ENCODE measurements at regions not wholly inside any gene's neighbourhood (a gene's known extent, or its start where the extent isn't known, plus 50 kb on each side); places are given as distances from the start of the nearest gene placed in this dataset.

GRCh38 chr2:138994502-138994901, 214.3 kb upstream of the NXPH2 start:
- no peak for DNase-seq

- DNase-seq = no peak
These were observed 205.7 kb upstream of the NXPH2 start for GRCh38 chr2:138985881-138986280.

GRCh38 chr2:138979131-138979785, 199.1 kb upstream of the NXPH2 start:
- DNase-seq = no peak

GRCh38 chr2:138974651-138975050, 194.5 kb upstream of the NXPH2 start:
- DNase-seq = no peak

GRCh38 chr2:138964418-138964817, 184.2 kb upstream of the NXPH2 start:
- DNase-seq = no peak

- no peak for DNase-seq
These were observed 182.5 kb upstream of the NXPH2 start for GRCh38 chr2:138962686-138963085.

GRCh38 chr2:138960191-138960590, 180.0 kb upstream of the NXPH2 start:
- no peak for DNase-seq

GRCh38 chr2:138959031-138959430, 178.8 kb upstream of the NXPH2 start:
- no peak for DNase-seq

- no peak for DNase-seq
These were observed 175.9 kb upstream of the NXPH2 start for GRCh38 chr2:138956116-138956515.

- no peak for DNase-seq
These were observed 170.3 kb upstream of the NXPH2 start for GRCh38 chr2:138950486-138950885.

GRCh38 chr2:138949517-138949916, 169.3 kb upstream of the NXPH2 start:
- no peak for DNase-seq

GRCh38 chr2:138948070-138948539, 167.9 kb upstream of the NXPH2 start:
- no peak for DNase-seq

- DNase-seq = no peak
These were observed 163.3 kb upstream of the NXPH2 start for GRCh38 chr2:138943470-138943869.

- DNase-seq = peak; percentile 21
These were observed 162.3 kb upstream of the NXPH2 start for GRCh38 chr2:138942466-138942865.

GRCh38 chr2:138931284-138932256, 151.4 kb upstream of the NXPH2 start:
- DNase-seq = no peak

GRCh38 chr2:138930571-138930970, 150.4 kb upstream of the NXPH2 start:
- DNase-seq = no peak

GRCh38 chr2:138928374-138929021, 148.3 kb upstream of the NXPH2 start:
- no peak for DNase-seq

- peak; percentile 10 for DNase-seq
These were observed 142.9 kb upstream of the NXPH2 start for GRCh38 chr2:138922973-138923563.

- no peak for DNase-seq
These were observed 139.0 kb upstream of the NXPH2 start for GRCh38 chr2:138919120-138919747.

- DNase-seq = no peak
These were observed 130.2 kb upstream of the NXPH2 start for GRCh38 chr2:138910427-138910826.

GRCh38 chr2:138906549-138906948, 126.4 kb upstream of the NXPH2 start:
- DNase-seq = no peak

- DNase-seq = no peak
These were observed 122.2 kb upstream of the NXPH2 start for GRCh38 chr2:138902239-138902871.
